Stimulated activated CD4-positive, alpha-beta T cell treated with anti-CD3 and anti-CD28 coated beads, Interleukin-2, amount 100 ng/mL, for 4 hours (primary cell): ENCODE measurements at regions not wholly inside any gene's neighbourhood (a gene's known extent, or its start where the extent isn't known, plus 50 kb on each side); places are given as distances from the start of the nearest gene placed in this dataset.
A peak's percentile ranks its signal among the peaks of the same experiment; 100 is the strongest.

Experiments used
- DNase-seq: peaks from one replicate; pipeline ENCODE4 v3.0.0-alpha.2; 2020; ENCODE audit warnings: low read depth

DNA sequence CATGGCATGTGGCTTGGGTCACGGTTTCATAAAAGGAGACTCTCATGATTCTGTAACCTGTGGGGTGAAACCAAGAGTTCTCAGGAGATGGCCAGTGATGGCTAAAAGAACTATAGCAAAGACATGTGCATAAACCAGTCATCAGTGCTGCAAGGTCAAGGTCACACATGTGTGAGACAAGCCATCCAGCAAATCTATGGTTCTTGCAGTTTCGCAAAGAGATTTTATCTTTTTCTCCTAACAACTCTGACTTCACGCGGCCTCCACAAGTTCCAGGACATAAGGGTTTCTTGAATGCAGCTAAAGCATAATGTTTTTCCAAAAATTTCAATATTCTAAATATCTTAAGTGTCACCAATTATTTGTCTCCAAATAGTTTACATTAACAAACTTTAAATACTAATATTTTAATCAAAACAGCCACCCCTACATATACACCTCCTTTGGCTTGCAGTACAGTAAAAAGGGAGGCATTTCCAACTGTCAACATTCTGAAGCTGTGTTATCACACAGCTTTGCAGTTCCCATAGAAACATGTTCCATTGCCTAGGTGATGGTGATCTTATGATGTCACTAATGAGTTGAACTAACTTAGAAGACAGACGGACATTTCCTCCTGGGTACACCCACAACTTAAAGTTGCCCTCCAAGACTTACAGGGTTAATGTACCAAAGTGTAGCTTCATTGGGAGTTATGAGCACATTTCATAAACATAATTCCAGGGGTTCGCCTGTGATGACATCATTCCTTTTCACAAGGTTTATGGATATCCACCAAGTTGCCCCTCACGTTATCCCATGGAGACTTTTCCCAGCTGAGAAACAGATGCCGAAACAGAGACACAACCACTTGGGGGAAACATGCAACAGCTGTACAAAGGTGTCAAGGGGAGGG is 250.9 kb upstream of the PDE10A start:
- no peak for DNase-seq

DNA sequence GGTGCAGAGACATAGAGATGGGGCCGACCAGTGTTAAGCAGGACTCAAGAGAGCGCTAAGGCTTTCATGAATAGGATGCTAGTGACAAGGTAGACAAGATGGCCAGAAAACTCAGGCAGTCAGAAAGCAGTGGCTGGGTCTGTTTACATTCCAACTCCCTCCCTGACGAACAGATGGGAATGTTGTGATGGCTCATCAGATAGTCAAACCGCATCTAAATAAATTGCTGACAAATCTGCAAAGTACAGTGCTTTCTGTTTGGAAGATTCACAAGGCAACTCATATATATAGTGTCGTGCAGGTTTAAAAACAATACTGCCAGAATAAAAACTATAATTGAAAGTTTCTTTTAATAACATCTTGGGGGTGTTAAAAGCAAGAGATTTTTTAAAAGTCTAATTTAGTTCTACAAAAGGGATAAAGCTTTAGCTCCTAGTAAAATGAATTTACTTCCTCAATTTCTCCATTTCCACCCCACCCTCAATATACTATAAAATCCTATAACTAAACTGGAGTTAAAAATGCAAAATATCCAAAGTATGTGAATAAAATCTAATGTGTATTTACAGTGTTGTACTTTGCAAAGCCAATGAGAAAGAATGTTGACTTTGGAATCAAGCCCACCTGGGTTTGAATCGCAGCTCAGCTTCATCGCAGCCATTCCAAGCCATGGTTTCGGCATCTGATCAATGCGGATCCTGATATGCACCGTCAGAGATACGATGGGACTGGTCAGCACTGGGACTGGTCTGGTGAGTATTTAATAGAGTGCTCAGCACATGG is 247.3 kb upstream of the PDE10A start:
- DNase-seq, result no peak

DNA sequence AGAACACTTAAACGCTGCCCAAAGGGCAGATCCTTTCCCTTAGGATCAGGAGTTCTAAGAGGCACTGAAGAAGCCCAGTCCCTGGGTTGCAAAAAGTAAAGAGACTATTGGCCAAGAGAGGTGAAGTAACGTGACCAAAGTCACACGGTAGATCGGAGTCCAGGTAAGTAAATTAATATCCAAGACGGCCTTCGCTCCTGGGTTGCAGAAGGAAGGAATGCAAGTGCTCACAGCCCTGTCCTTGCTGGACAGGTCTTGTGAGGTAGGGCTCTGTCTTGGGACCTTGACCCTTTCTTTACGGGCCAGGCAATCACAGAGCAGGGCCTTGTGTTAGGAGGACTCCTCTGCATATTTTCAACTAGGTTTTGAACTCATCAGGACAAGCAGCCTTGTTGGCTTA is 243.7 kb upstream of the PDE10A start:
- no peak for DNase-seq

DNA sequence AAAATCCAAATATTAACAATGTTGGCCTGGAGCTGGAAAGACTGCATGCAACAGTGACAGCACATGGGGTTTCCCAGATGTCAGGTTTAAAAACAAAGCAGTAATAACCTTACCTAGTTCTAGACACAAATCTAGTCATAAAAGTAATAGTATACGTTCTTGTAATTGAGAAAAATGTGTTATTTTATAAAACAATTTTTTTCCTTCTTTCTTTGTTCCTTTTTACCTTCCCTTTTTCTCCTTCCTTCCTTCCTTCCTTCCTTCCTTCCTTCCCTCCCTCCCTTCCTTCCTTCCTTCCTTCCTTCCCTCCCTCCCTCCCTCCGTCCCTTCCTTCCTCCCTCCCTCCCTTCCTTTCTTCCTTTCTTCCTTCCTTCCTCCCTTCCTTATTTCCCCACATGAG is 242.7 kb upstream of the PDE10A start:
- DNase-seq, result no peak

DNA sequence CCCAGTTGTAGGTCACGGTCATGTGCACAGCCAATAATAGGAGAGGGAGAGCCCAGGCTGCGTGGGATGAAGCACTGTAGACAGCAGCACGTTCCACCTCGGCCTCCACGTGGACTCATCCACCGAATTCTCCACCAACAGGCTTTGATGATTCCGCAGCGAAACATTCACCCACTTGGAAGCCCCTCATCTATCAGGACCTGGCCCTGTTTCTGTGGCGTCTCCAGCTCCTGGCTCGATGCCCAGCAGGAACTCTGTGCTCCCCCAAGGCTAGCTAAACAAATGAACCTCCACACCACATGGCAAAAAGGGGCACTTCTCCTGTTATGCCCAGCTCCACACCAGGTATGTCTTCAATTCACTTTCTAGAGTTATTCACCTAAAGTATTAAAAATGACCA is 237.9 kb upstream of the PDE10A start:
- DNase-seq, result no peak

DNA sequence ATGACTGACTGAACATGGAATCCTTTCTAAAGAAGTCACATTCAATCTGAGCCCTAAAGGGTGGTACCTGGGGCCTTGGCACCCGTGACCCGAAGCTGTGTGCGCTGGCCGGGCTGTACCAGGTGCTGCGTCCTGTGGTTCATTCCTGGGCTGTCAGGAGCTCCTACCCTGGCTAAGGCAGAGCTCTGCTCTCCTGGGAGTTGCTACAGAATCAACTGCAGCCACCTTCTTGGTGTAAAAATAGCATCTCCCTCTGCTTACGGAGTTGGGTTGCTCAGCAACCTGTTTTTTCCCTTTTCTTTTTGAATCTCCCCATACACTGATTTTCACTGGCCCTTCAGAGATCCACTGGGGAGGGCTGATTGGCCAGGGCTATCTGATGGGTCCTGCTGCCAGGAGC is 236.6 kb upstream of the PDE10A start:
- DNase-seq, result no peak

DNA sequence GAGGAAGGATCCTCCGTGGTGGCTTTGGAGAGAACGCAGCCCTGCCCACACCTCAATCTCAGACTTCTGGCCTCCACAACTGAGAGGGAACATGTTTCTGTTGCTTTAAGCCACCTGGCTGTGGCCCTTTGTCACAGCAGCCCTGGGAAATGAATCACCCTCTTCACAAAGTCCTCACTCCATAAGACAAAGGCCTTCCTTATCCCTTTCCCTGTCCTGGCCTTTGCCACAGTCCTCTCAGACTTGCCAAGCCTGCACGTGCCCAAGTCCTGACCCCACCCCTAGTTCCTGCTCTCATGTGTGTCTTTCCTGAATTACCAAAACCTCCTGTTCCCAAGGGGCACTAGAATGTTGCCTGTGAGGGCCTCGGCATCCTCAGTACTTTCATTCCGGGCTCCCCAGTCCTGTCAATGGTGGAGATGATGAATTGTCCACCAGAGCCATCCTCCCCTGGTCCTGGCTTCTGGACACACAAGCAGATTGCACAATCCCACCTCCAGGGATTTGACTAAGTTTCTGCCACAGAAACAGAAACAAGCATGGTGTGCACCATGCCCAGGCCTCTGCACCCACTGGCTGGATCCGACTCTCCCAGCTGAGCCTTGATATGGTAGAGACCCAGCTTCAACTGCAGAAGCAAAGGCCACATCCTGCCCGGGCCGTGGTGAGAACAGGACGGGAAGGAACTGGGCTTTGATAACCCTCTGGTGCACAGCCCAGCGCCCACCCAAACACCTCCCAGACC is 232.6 kb upstream of the PDE10A start:
- DNase-seq, result no peak

DNA sequence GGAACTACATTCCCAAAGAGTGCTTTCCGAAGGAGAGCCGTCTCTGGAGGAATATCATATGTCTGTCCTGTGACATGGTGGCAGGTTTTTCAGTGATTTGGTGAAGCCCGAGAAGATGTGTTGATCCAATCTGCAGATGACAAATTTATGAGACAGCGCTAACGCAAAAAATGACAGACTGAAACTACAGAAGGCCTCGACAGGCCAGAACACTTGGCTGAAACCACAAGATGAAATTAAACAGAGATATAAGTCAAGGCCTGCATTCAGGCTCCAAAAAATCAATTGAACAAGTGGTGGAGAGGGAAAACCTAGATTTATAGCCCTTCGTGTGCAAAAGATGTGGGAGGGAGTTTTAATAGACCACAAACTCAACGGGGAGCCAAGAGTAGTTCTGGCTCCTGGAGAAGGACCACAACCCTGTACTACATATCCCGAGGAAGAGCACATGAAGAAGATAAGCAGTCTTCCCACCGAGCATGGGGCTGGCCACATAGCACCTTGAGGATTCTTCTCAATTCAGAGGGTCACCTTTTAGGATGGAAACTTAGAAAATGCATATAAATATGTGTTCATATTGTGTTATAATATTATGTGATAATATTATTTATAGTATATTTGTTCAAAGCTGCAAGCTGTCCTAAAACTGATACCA is 231.3 kb upstream of the PDE10A start:
- no peak for DNase-seq

DNA sequence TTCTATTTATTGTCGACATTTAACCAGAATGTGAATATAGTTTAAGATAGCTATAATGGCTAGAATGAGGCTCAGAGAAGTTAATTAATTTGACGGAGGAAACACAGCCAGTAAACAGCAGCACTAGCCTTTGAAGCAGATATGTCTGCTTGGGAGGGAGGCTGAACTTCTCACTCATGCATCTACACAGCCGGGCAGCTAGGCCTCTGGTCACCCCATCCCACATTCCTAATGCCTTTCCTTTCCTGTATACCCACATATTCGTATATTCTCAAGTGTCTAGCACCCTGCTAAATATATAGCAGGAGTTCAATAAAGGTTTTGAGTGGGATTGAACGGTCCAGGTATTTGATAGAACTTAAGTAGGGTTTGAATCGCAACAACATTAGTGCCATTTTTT is 230.4 kb upstream of the PDE10A start:
- no peak for DNase-seq

DNA sequence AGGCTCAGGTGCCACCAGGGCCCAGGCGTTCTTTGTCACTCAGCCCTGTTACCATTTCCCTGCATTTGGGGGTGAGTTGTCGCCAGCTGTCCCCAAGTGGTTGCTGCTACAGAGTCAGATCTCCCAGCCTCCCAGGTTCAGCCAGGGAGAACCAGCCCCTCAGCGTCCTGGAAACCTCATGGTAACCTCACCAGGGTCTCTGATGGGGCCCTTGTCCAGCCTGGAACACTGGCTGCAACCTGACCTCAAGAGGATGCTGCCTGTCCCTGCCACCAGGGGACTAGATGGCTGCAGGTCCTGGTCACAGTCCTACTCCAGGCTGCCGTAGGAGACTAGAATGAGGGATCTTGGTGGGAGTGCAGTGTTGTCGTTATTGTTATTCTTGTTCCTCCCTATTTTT is 228.3 kb upstream of the PDE10A start:
- no peak for DNase-seq

DNA sequence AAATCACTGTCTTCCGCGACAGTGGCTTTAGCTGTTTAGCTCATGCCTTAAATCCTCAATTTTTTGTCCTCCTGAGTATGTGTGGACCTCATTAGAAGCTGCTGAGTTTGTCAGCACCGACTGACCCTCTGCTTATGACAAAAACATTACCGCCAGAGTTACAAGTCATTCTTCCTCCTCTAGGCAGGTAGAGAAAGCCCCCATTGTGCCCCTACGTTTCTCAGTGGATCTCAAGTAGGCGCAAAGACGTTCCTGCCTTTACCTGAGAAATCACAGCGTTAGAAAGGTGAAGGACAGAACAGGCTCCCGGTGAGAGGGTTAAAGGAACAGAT is 227.3 kb upstream of the PDE10A start:
- DNase-seq, result no peak

DNA sequence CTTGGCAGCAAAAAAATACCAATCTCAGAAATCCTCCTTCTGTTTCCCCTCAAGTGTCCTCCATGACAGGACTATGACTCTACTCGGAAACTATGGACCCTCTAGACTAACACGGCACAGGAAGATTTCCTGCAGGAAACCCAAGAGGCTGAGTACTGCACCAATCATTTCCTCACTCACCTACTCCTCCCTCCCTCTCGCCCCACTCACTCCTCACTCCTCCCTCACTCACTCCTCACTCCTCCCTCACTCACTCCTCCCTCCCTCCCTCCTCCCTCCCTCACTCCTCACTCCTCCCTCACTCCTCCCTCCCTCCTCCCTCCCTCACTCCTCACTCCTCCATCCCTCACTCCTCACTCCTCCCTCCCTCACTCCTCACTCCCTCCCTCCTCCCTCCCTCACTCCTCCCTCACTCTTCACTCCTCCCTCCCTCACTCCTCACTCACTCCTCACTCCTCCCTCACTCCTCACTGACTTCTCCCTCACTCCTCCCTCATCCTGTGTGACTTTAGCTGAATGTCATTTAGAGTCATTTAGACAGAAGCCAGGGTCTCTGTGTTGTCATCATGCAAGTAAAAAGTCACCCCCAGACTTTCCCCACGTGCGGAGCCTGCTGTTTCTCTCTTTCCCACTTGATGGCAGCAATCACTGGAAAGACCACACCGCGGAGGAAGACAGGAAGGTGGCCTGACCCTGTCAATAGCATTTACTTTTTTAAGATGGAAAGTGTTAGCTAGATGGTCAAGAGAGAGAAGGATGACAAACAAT is 226.8 kb upstream of the PDE10A start:
- no peak for DNase-seq

DNA sequence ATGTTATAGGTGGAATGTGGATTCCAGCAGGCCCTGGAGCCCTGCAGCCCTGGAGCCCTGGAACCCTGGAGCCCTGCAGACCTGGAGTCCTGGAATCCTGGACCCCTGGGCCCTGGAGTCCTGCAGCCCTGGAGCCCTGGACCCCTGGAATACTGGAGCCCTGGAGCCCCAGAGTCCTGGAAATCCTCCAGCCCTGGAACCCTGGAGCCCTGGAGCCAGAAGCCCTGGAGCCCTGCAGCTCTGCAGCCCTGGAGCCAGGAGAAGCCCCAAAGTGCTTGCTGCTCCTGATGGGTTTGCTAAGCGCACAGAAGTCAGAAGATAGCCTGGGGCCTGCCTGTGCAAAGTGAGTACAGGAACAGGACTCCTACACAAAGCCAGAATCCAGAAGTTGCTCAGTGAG is 223.1 kb upstream of the PDE10A start:
- DNase-seq, result no peak

DNA sequence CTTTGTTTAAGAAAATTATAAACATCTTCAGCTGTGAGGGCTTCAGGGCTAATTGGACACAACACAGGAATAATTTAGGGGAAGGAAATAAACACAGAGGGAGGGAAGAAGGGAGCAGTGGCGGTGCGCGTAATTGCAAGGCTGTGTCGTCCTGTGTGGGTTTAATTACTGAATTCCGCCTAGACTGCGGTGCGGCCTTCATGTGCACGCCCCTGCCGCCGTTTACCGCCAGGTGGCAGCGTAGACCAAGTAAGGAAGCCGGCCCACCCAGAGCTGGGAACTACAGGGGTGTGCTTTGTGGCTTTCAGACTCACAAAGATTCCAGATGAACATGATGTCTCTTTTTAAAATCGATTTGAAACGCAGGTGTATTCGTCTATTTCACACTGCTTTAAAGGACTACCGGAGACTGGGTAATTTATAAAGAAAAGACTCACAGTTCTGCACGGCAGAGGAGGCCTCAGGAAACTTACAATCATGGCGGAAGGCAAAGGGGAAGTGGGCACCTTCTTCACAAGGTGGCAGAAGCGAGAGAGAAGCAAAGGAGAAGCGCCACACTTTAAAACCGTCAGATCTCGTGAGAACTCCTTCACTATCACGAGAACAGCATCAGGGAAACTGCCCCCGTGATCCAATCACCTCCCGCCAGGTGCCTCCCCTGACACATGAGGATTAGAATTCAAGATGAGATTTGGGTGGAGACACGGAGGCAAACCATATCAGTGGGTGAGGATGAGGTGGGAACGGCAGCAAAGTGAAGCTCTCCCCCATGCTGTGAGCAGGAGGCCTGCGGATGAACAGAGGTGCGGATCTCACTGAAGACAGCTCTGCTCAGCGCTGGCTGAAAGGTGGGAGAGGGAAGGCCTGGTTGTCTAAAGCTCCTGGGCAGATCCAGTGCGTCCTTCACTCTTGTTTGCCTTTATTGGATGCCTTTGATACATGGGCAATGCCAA is 222.0 kb upstream of the PDE10A start:
- DNase-seq, result peak; percentile 43

DNA sequence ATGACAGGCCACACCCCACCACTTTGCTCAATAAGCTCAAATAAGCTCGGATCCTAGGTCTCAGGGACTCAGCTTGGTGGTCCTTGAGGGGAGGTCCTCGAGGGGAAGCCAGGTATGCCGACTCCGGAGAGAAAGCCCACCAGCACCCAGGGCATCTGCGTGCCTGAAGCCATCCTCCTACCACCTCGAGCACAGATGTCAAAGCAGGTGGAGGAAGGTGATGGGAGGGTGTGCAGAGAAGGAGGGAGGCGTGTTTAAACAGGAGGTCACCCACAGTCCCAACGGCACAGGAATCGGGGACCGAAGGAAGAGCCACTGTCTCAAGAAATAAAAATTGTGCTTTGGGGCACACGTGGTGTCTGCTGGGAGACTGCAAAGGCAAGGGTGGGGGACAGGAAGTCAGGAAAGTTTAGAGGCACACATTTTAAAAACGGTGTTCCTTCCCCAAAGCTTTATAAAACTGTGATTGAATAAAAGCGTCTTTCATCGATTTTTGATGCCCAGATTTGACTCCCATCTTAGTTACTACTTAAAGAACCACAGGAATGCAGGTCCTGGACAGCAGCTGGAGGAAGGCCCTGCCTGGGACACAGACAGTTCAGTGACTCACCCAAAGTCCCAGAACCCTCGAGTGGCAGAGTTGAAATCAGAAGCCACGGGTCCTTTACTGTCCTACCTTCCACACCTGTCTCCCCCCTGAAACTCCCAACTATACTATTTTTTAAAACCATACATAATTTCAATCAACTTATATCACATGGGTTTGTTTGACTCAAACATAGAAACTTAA is 221.0 kb upstream of the PDE10A start:
- no peak for DNase-seq

DNA sequence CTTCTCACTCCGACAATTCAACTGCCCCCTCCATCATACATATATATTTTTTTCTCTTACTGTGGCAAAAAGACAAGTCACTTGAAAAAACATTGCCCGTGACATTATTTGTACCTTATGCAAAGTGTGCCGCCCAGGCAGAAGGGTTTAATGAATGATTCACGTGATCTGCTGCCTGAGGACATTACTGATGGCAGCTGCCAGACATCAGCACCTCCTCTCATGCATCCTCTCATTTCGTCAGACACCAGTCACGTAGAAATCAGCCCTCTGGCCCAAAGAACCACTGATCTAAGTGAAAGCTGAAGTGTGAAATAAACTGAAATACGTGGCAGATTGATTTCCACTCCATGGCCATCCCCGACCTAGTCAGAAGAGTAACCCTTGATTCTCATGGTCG is 218.8 kb upstream of the PDE10A start:
- no peak for DNase-seq

DNA sequence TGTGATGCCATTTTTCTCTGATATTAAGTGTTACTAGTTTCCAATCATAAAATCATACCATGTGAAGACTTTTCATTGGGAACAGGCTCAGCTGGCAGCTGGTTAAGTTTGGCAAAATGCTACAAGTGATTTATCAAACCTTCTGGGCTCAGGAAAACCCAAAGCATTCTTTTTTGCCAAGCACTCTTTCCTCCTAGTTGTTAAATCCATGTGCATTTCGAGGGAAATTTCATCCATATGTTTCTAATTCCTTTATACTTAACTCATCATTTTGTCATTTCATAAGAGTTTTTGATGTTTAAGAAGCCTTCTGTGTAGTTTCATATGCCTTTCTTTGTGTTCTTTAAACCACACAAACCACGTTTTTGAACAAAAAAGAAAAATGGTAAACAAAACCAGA is 217.6 kb upstream of the PDE10A start:
- DNase-seq, result no peak

DNA sequence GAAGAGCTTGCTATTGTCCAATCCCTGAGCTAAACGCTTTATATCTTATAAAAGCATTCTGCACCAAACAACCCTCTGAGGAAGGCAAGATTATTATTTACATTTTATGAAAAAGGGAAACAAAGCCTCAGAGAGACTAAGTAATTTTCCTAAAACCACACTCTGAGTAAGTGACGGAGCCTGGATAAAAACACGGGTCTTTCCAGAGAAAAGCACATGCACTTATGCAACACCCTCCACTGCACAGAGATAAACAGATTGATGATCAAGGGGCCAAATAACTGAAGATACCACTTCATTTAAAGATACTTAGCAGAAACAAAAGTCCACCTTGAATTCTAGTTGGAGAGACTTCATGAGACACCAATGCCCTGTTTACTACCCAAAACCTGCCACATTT is 214.7 kb upstream of the PDE10A start:
- no peak for DNase-seq

DNA sequence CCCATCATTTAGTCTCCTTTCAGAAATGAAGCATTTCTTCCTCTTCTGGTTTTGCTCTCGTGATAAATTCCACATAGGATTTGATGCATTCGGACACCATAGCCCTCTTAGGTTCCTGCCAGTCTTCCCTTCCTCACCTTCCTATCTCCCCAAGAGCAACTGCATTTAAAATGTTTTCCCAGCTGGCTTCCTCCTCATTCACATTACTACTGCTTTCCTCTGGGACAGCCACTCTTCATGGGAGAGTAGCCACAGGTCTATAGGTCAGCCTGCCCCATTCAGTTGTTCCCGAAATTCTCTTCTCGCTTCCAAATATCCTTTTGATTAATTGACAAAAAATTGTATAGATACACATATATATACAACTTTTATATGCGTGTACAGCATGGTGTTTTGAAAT is 214.2 kb upstream of the PDE10A start:
- DNase-seq, result no peak

DNA sequence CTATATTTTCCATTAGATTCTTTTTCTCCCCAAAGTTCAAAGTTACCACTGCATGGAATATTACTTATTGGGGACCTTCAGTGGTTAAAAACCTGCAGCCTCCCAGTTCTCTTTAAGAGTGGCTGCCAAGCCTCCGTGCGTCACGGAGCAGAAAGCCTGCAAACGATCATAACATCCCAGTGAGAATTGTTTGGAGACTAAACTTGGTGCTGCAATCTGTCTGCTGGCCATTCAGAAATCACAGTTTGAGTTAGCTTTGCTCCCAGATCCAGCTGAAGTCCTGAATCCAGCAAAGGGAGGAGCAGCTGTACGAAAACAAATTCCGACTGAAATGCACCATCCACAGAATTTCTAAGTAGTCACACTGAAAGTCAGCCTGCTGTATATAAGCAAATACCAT is 213.5 kb upstream of the PDE10A start:
- no peak for DNase-seq
